H9 (cell line): ENCODE measurements at regions not wholly inside any gene's neighbourhood (a gene's known extent, or its start where the extent isn't known, plus 50 kb on each side); places are given as distances from the start of the nearest gene placed in this dataset.

Source experiments
- DNase-seq: peaks from one replicate; pipeline ENCODE4 v3.0.0-alpha.2; 2017
- H2AFZ ChIP-seq: one replicate; pipeline ENCODE4 v1.6.1; 2013; ENCODE audit warnings: mild to moderate bottlenecking, low read length, control low read depth, moderate library complexity
- H2AK5ac ChIP-seq: 2 replicates; pipeline ENCODE4 v1.6.1; 2013; ENCODE audit warnings: low read length, control low read depth, mixed read lengths; ENCODE audit not compliant: insufficient read length
- H2BK120ac ChIP-seq: one replicate; pipeline ENCODE4 v1.6.1; 2013; ENCODE audit warnings: low read depth, mild to moderate bottlenecking, low read length, control low read depth, inconsistent platforms; ENCODE audit not compliant: poor library complexity, severe bottlenecking
- H2BK12ac ChIP-seq: 2 replicates; pipeline ENCODE4 v1.6.1; 2013; ENCODE audit warnings: low read length, control low read depth, mixed read lengths, low read depth; ENCODE audit not compliant: insufficient read length
- H2BK15ac ChIP-seq: 2 replicates; pipeline ENCODE4 v1.6.1; 2013; ENCODE audit warnings: low read depth, low read length, control low read depth
- H2BK20ac ChIP-seq: one replicate; pipeline ENCODE4 v1.6.1; 2013; ENCODE audit warnings: low read depth, mild to moderate bottlenecking, low read length, control low read depth, inconsistent platforms; ENCODE audit not compliant: poor library complexity, severe bottlenecking
- H2BK5ac ChIP-seq: 2 replicates; pipeline ENCODE4 v1.6.1; 2013; ENCODE audit warnings: low read length, control low read depth, mixed read lengths; ENCODE audit not compliant: insufficient read length
- H3K14ac ChIP-seq: 2 replicates; pipeline ENCODE4 v1.6.1; 2013; ENCODE audit warnings: low read length, control low read depth; ENCODE audit not compliant: insufficient read depth
- H3K18ac ChIP-seq: 2 replicates; pipeline ENCODE4 v1.6.1; 2013; ENCODE audit warnings: low read depth, mild to moderate bottlenecking, mixed read lengths, low read length, control low read depth; ENCODE audit not compliant: insufficient read length
- H3K23ac ChIP-seq: 2 replicates; pipeline ENCODE4 v1.6.1; 2013; ENCODE audit warnings: low read length, control low read depth, mixed read lengths, low read depth; ENCODE audit not compliant: insufficient read length
- H3K23me2 ChIP-seq: 2 replicates; pipeline ENCODE4 v1.6.1; 2013; ENCODE audit warnings: low read depth, mild to moderate bottlenecking, mixed read lengths, low read length, control low read depth; ENCODE audit not compliant: insufficient read length, poor library complexity, severe bottlenecking
- H3K27ac ChIP-seq: 2 replicates; pipeline ENCODE4 v1.5.1; 2013; ENCODE audit warnings: low read length, control low read depth, mixed read lengths, low read depth; ENCODE audit not compliant: insufficient read length
- H3K27me3 ChIP-seq: 2 replicates; pipeline ENCODE4 v1.6.1; 2013; ENCODE audit warnings: low read length, control low read depth, inconsistent platforms; ENCODE audit not compliant: insufficient read depth
- H3K4ac ChIP-seq: 2 replicates; pipeline ENCODE4 v1.6.1; 2013; ENCODE audit warnings: low read depth, mild to moderate bottlenecking, control low read depth, inconsistent platforms, low read length, moderate library complexity
- H3K4me1 ChIP-seq: 2 replicates; pipeline ENCODE4 v1.6.1; 2013; ENCODE audit warnings: low read length, control low read depth, inconsistent platforms; ENCODE audit not compliant: insufficient read depth
- H3K4me2 ChIP-seq: 2 replicates; pipeline ENCODE4 v1.6.1; 2013; ENCODE audit warnings: low read length, control low read depth, mixed read lengths; ENCODE audit not compliant: insufficient read length, insufficient read depth
- H3K56ac ChIP-seq: 2 replicates; pipeline ENCODE4 v1.6.1; 2013; ENCODE audit warnings: low read depth, mild to moderate bottlenecking, mixed read lengths, low read length, control low read depth; ENCODE audit not compliant: insufficient read length
- H3K79me1 ChIP-seq: 2 replicates; pipeline ENCODE4 v1.6.1; 2013; ENCODE audit warnings: low read depth, mild to moderate bottlenecking, moderate library complexity, low read length, control low read depth, inconsistent platforms; ENCODE audit not compliant: insufficient read depth, poor library complexity, severe bottlenecking
- H3K79me2 ChIP-seq: 2 replicates; pipeline ENCODE4 v1.6.1; 2013; ENCODE audit warnings: low read length, control low read depth, inconsistent platforms; ENCODE audit not compliant: insufficient read depth
- H3K9ac ChIP-seq: 2 replicates; pipeline ENCODE4 v1.6.1; 2013; ENCODE audit warnings: low read length, control low read depth, mixed read lengths; ENCODE audit not compliant: insufficient read length; ENCODE audit errors: extremely low read depth
- H3K9me3 ChIP-seq: one replicate; pipeline ENCODE4 v1.6.1; 2013; ENCODE audit warnings: low read depth, low read length, inconsistent platforms; ENCODE audit not compliant: control insufficient read depth
- H3T11ph ChIP-seq: one replicate; pipeline ENCODE4 v1.6.1; 2013; ENCODE audit warnings: mild to moderate bottlenecking, low read length, control low read depth, inconsistent platforms
- H4K20me1 ChIP-seq: one replicate; pipeline ENCODE4 v1.6.1; 2013; ENCODE audit not compliant: control insufficient read depth, insufficient read length, insufficient read depth
- H4K5ac ChIP-seq: 2 replicates; pipeline ENCODE4 v1.6.1; 2013; ENCODE audit warnings: low read depth, mild to moderate bottlenecking, mixed read lengths, low read length, control low read depth; ENCODE audit not compliant: insufficient read length
- H4K8ac ChIP-seq: replicated peaks from 2 replicates; pipeline ENCODE4 v1.6.1; 2013; ENCODE audit warnings: low read length, control low read depth, mixed read lengths, low read depth; ENCODE audit not compliant: insufficient read length
- H4K91ac ChIP-seq: 2 replicates; pipeline ENCODE4 v1.6.1; 2013; ENCODE audit warnings: low read depth, mild to moderate bottlenecking, moderate library complexity, mixed read lengths, low read length, control low read depth; ENCODE audit not compliant: insufficient read length
- H3K27ac Mint-ChIP-seq, 3 experiments: 2 replicates in 2 of 3; 3 replicates in 1 of 3; pipeline ENCODE4 v1.8.0; 2020 to 2021; ENCODE audit warnings: mixed read lengths in 3 of 3, mild to moderate bottlenecking in 1 of 3, moderate library complexity in 1 of 3
- H3K27me3 Mint-ChIP-seq: 2 replicates; pipeline ENCODE4 v1.8.0; 2021; ENCODE audit warnings: low read depth, mild to moderate bottlenecking, moderate library complexity, mixed read lengths
- H3K36me3 Mint-ChIP-seq, 3 experiments: 2 replicates in 2 of 3; 3 replicates in 1 of 3; pipeline ENCODE4 v1.8.0; 2020 to 2021; ENCODE audit warnings: low read depth in 3 of 3, mixed read lengths in 3 of 3; ENCODE audit not compliant: insufficient read depth in 1 of 3
- H3K4me1 Mint-ChIP-seq, 2 experiments: 2 replicates each; pipeline ENCODE4 v1.8.0; 2020; ENCODE audit warnings: mixed read lengths in 2 of 2
- H3K4me3 Mint-ChIP-seq, 2 experiments: 2 replicates in 1 of 2; 3 replicates in 1 of 2; pipeline ENCODE4 v1.8.0; 2020 to 2021; ENCODE audit warnings: mild to moderate bottlenecking in 2 of 2, mixed read lengths in 2 of 2, moderate library complexity in 1 of 2
- H3K9me3 Mint-ChIP-seq, 2 experiments: 2 replicates in 1 of 2; 3 replicates in 1 of 2; pipeline ENCODE4 v1.8.0; 2020; ENCODE audit warnings: mild to moderate bottlenecking in 2 of 2, mixed read lengths in 2 of 2, moderate library complexity in 1 of 2
- TF ChIP-seq, protein P1 (sequence below): fragments of 200-600 bp; sonication (generic); conservative IDR thresholded peaks from 3 replicates; pipeline ENCODE4 v1.8.0; 2021; ENCODE audit warnings: antibody characterized with exemption, mild to moderate bottlenecking

- no peak for DNase-seq
- Mint-ChIP-seq H3K27me3 (no peaks in the 10 kb centered on the region), H3K27ac (no peak overlapping the region), H3K36me3 (no peaks in the 10 kb centered on the region; a peak in 1 of 7 replicates), H3K9me3 (peaks cover 0 to 5% of the 10 kb centered on the region in 2 experiments; a peak in 1 of 5 replicates), H3K4me1 (no peaks in the 10 kb centered on the region), H3K4me3 (no peak overlapping the region)
- TF ChIP-seq, protein P1, sequence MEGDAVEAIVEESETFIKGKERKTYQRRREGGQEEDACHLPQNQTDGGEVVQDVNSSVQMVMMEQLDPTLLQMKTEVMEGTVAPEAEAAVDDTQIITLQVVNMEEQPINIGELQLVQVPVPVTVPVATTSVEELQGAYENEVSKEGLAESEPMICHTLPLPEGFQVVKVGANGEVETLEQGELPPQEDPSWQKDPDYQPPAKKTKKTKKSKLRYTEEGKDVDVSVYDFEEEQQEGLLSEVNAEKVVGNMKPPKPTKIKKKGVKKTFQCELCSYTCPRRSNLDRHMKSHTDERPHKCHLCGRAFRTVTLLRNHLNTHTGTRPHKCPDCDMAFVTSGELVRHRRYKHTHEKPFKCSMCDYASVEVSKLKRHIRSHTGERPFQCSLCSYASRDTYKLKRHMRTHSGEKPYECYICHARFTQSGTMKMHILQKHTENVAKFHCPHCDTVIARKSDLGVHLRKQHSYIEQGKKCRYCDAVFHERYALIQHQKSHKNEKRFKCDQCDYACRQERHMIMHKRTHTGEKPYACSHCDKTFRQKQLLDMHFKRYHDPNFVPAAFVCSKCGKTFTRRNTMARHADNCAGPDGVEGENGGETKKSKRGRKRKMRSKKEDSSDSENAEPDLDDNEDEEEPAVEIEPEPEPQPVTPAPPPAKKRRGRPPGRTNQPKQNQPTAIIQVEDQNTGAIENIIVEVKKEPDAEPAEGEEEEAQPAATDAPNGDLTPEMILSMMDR = no peak
- Histone ChIP-seq H2BK20ac (no peak overlapping the region), H3K14ac (no peak overlapping the region), H3K18ac (no peak overlapping the region), H3K56ac (no peak overlapping the region), H3K23ac (no peak overlapping the region), H3K23me2 (no peaks in the 10 kb centered on the region), H2BK15ac (no peak overlapping the region), H2BK5ac (no peak overlapping the region), H2AK5ac (no peak overlapping the region), H2AFZ (no peak overlapping the region), H4K5ac (no peak overlapping the region), H2BK12ac (no peak overlapping the region), H4K8ac (no peak overlapping the region), H3K79me1 (no peaks in the 10 kb centered on the region), H3K4me1 (no peaks in the 10 kb centered on the region), H3K79me2 (no peaks in the 10 kb centered on the region), H3T11ph (no peak overlapping the region), H3K4me2 (no peak overlapping the region), H3K4ac (no peak overlapping the region), H4K20me1 (no peaks in the 10 kb centered on the region), H3K27me3 (no peaks in the 10 kb centered on the region), H4K91ac (no peak overlapping the region), H3K9me3 (no peaks in the 10 kb centered on the region), H3K27ac (no peak overlapping the region), H3K9ac (no peak overlapping the region), H2BK120ac (no peak overlapping the region)
Observed at GRCh38 chr4:64829749-64830148, 420.5 kb upstream of the TECRL start.
